Pulmonary artery endothelial cell (primary cell): ENCODE measurements at regions not wholly inside any gene's neighbourhood (a gene's known extent, or its start where the extent isn't known, plus 50 kb on each side); places are given as distances from the start of the nearest gene placed in this dataset.

Experiments
- DNase-seq: peaks from one replicate; pipeline ENCODE4 v3.0.0-alpha.2; 2011; ENCODE audit warnings: low read depth, low spot score

GRCh38 chr10:78906734-78907390 lies 161.9 kb upstream of the ZMIZ1 start:
- DNase-seq = no peak

- DNase-seq = no peak
Observed at GRCh38 chr10:78907551-78908211, 161.1 kb upstream of the ZMIZ1 start.

- DNase-seq = no peak
Observed at GRCh38 chr10:78909221-78909620, 159.5 kb upstream of the ZMIZ1 start.

- no peak for DNase-seq
Observed at GRCh38 chr10:78910021-78910420, 158.7 kb upstream of the ZMIZ1 start.

- DNase-seq = no peak
Observed at GRCh38 chr10:78910476-78910875, 158.3 kb upstream of the ZMIZ1 start.

- DNase-seq = no peak
Observed at GRCh38 chr10:78910886-78911285, 157.9 kb upstream of the ZMIZ1 start.

GRCh38 chr10:78911533-78912340 lies 157.0 kb upstream of the ZMIZ1 start:
- DNase-seq = no peak

GRCh38 chr10:78912361-78913218 lies 156.2 kb upstream of the ZMIZ1 start:
- DNase-seq = no peak

GRCh38 chr10:78913219-78914059 lies 155.3 kb upstream of the ZMIZ1 start:
- DNase-seq = no peak

GRCh38 chr10:78914060-78914378 lies 154.7 kb upstream of the ZMIZ1 start:
- no peak for DNase-seq

GRCh38 chr10:78914502-78915189 lies 154.1 kb upstream of the ZMIZ1 start:
- DNase-seq = no peak

- no peak for DNase-seq
Observed at GRCh38 chr10:78915190-78915518, 153.6 kb upstream of the ZMIZ1 start.

GRCh38 chr10:78916227-78916626 lies 152.5 kb upstream of the ZMIZ1 start:
- DNase-seq = no peak

GRCh38 chr10:78919181-78919966 lies 149.4 kb upstream of the ZMIZ1 start:
- DNase-seq = no peak

GRCh38 chr10:78920011-78920410 lies 148.8 kb upstream of the ZMIZ1 start:
- DNase-seq = no peak

GRCh38 chr10:78921895-78922294 lies 146.9 kb upstream of the ZMIZ1 start:
- DNase-seq = no peak

- no peak for DNase-seq
Observed at GRCh38 chr10:78923647-78924318, 145.0 kb upstream of the ZMIZ1 start.

GRCh38 chr10:78924319-78925003 lies 144.3 kb upstream of the ZMIZ1 start:
- no peak for DNase-seq
